AG20443 (cell line): ENCODE measurements at regions not wholly inside any gene's neighbourhood (a gene's known extent, or its start where the extent isn't known, plus 50 kb on each side); places are given as distances from the start of the nearest gene placed in this dataset.

Source experiments
- DNase-seq: peaks from one replicate; pipeline ENCODE4 v3.0.0; 2012; ENCODE audit warnings: low spot score, mixed read lengths

DNA sequence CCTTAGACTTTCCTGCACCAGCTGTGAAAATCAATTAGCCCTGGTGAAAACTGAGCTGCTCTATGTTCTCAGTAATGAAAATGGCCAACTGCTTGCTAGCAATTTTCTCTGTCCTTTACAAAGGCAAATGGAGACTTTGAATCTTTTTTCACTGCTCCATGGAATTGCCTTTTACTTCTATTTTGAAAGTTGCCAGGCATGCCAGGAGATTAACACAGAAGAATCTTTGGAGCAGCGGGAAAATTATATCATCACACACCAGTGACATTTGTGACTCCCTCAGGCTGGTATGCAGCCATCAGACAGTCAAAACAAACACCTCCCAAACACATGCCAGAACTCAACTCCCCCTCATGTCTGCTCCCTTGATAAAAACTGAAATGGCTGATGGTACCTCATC lies 872.0 kb upstream of the FLRT2 start:
- DNase-seq, result no peak

DNA sequence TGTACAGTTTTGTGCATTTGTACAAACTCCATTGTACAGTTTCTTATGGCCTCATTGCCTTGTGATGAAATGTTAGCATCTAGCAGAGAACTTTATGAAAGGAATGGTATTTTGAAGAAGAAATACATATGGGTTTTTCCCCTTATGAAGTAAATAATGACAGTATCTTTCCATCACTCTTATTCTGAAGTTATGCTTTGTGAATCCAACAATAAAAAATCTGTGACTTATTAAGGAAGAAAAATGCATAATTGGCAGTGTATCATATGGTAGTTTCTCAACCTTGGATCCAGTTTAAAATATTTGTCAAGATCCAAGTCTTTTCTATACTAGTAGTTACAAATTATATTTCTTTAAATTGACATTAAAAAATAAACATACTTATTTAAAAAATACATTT lies 859.1 kb upstream of the FLRT2 start:
- no peak for DNase-seq

- DNase-seq, result no peak
Measured at GRCh38 chr14:84671776-84672175, 858.2 kb upstream of the FLRT2 start.

DNA sequence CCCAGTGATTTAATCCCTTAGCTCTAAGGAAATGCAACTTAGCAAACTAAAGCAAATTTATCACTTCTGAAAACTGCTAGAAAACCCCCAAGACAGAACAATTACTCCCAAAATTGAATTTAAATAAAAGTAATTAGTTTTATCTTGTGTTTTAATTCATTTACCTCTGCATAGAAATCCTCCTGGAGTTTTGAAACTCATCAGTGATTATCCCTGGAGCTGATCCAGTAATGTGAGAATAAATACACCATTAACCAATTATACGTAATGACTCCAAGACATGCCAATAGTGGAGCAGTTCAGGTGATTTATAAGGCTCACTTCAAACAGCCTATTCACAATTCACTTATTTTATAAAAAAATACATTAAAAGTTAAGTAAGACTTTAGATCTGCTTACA lies 855.3 kb upstream of the FLRT2 start:
- no peak for DNase-seq

DNA sequence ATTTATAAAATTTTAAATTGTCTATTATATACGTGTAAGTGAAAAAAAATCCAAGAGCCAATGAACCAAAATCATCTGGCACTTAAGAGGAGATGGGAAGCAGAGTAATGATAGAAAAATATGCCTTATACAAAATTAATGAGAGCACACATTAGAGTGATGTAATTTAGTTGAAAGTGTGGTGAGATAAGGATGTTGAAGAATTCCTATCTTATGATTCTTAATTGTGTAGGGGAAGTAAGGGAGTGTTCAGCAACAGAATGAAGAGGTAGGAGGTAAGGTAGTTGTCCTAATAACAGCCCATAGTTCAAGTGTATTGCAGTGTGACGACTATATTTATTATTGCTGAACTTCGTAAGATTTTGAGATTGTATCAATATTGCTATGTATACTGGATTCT lies 843.4 kb upstream of the FLRT2 start:
- DNase-seq, result no peak

DNA sequence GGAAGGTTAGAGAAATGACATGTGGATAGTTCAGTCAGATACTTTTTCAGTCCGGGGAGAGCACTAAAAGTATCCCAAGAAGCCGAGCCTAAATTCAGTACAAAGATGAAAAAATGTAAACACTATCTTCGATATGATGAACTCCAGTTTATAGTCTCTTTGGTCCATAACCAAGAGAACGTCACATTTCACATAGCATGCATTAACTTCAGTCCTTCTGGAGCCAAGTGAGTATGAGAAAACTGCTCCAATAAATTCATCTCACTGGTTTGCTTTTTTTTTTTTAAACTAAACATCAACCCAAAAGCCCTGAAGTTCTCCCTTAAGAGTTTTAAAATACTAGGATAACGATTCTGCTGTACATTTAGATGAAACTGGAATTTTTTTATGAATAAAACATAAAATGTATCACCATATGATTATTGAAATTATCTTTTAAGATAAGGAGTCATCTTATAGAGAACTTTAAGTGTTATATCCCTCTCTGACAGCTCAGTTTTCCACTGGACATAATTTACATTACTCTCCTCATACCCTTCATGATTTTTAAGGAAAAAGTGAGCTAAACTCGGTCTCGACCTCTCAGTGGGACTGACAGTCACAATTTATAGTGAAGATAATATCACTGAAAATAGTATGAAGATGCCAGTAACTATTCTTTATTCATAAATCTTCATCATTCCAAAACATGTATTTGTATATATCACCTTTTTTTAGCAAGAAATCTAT lies 841.5 kb upstream of the FLRT2 start:
- no peak for DNase-seq

GRCh38 chr14:84694161-84694560 lies 835.8 kb upstream of the FLRT2 start:
- no peak for DNase-seq

DNA sequence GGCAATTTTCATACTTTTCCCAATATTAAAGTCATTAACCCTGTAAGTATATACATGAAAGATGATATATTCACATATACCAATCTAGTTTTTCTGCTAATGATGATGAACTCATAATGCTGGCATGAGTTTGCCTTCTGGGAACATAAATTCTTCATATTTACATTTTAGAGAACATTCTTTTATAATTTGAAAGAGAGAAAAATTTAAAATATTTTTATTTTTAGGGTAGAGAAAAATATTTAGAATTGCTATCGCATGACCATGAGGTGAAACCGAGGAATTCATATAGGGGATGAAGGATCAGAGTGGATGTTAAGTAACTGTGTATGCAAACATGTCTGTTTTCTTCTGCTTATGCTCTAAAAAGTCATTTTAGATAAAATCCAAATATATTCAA lies 825.3 kb upstream of the FLRT2 start:
- DNase-seq, result no peak

DNA sequence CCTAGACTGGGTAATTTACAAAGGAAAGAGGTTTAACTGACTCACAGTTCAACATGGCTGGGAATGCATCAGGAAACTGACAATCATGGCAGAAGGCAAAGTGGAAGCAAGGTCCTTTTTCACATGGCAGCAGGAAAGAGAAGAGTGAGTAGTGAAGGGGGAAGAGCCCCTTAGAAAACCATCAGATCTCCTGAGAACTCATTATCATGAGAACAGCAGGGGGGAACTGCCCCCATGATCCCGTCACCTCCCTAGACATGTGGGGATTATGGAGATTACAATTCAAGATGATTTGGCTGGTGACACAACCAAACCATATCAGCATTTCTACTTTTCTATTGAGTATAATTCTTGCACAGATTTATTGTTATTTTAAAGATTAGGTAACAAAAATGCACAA lies 822.1 kb upstream of the FLRT2 start:
- no peak for DNase-seq

- no peak for DNase-seq
Measured at GRCh38 chr14:84708865-84709264, 821.1 kb upstream of the FLRT2 start.

DNA sequence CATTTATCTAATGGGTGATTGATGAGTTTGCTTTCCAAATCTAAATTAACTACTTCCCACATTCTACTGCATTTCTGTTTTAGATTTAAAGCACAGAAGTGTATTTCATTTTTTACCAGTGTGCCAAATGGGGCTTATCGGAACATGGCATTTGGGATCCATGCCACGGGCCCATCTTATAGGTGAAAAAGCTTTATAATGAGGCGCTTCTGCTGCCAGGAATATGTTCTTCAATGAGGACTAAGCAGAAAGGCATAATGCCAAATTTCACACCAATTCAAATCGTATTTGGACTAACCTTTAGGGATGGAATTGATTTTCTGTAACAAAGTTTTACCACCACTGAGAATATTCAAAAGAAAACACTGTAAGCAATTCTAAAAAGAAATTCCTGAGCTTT lies 803.5 kb upstream of the FLRT2 start:
- no peak for DNase-seq

DNA sequence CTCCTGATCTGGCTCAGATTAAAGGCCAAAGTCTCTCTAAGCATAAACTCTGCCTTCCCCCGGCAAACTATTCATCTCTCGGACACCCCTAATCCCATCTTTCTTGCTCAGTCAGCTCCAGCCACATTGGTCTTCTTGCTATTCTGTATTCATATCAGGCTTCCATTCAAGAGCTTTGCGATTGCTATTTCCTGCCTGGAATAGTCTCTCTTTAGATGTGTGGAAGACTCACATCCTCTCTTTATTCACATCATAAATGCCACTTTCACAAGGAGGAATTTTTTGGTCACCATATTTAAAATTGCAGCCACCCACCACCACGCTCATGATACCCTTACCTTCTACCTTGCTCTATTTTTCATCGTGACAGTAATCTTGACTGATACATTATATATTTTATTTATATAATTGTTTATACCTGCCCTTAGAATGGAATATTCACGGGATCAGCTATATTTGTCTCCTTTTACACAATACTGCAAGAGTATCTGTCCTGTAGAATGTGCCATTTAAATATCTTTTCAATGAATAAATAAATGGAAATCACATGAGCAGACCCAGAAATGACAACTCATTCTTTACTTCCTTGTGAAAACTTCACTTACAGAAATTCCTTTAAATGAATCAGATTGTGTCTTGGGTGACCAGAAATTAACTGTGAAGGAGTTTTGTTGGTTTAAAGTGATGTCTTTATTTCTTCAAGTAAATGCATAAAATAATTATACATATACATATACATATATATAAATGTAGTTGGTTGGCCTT lies 780.6 kb upstream of the FLRT2 start:
- DNase-seq, result no peak

GRCh38 chr14:84750284-84750683 lies 779.7 kb upstream of the FLRT2 start:
- DNase-seq, result no peak

GRCh38 chr14:84750763-84751554 lies 779.0 kb upstream of the FLRT2 start:
- DNase-seq, result no peak

DNA sequence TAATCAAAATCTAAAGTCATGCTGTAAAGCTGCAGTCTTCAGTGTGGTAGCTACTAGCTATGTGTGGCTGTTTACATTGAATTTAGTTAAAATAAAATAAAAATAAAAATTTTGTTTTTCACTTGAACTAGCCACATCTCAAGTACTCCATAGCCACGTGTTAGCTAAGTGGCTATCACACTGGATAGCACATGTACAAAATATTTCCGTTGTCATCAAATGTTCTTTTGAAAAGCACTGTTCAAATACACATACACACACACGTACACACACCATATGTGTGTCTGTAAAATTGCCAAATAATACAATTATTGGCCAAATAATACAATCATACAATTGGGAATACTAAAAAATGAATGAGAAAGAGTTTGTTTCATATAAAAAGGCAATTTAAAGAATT lies 778.2 kb upstream of the FLRT2 start:
- no peak for DNase-seq

GRCh38 chr14:84760489-84761126 lies 769.3 kb upstream of the FLRT2 start:
- no peak for DNase-seq

- DNase-seq, result no peak
Measured at GRCh38 chr14:84767434-84767833, 762.5 kb upstream of the FLRT2 start.

GRCh38 chr14:84770030-84770429 lies 759.9 kb upstream of the FLRT2 start:
- no peak for DNase-seq

- no peak for DNase-seq
Measured at GRCh38 chr14:84777356-84777755, 752.6 kb upstream of the FLRT2 start.

DNA sequence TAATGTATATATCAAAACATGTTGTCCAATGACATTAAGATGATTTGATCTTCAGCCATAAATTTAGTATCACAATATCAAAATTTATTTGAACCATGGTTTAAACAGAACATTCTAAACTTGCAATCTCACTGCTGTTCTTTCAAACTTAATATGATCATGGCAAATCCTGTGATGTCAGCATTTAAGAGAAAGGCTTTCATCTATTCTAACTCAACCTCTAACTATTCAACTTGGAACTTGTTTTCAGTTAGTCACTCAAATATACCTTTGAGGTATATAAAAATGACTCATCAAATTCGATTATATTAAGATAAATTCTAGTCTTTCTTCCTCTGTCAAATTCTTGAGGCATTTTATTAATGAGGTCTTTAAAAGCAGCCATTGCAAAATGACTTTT lies 747.0 kb upstream of the FLRT2 start:
- DNase-seq, result no peak

DNA sequence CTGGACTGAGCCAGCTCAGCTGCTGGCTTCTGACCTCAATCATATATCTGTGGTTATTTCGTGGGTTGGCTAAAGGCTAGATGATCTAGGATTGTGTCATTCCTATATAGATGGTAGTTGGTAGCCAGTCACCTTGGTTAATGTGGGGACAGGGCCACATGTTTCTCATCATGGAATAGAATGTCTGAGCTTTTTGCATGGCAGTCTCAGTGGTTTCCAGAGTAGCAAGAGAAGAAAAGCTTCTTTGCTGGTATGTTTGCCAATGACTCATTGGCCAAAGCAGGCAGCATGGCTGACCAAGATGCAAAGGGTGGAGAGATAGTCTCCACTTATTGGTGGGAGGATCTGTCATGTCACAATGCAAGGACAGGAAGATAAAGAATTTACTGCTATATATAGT lies 746.4 kb upstream of the FLRT2 start:
- DNase-seq, result no peak

GRCh38 chr14:84785996-84786395 lies 743.9 kb upstream of the FLRT2 start:
- DNase-seq, result no peak

- DNase-seq, result no peak
Measured at GRCh38 chr14:84789012-84789411, 740.9 kb upstream of the FLRT2 start.
